Lower leg skin (tissue), 4 donors: ENCODE measurements at regions not wholly inside any gene's neighbourhood (a gene's known extent, or its start where the extent isn't known, plus 50 kb on each side); places are given as distances from the start of the nearest gene placed in this dataset.

ENCODE experiments used
- DNase-seq, 2 donors: peaks; one replicate each; pipeline ENCODE4 v3.0.0-alpha.2; 2019; ENCODE audit warnings: low spot score in 2 of 2
- H3K4me3 ChIP-seq: fragments of 200-600 bp; sonication (generic); 2 replicates; pipeline ENCODE4 v1.5.1; 2017; ENCODE audit warnings: mild to moderate bottlenecking, low read depth; ENCODE audit not compliant: poor library complexity, severe bottlenecking
- POLR2A ChIP-seq, 2 donors: fragments of 450-650 bp; IDR thresholded peaks; one replicate each; pipeline ENCODE4 v1.6.1; 2016 to 2017; ENCODE audit warnings: antibody characterized with exemption in 2 of 2, mild to moderate bottlenecking in 1 of 2, moderate library complexity in 1 of 2
- WGBS, 2 donors: methylation state at CpG; one replicate each; pipeline ENCODE4 v1.1.5; 2018; 5-methylcytosine and 5-hydroxymethylcytosine counted together
- intact Hi-C: fragments of 100-400 bp; cut with DNase I; formaldehyde crosslinking; loops from one replicate; pipeline ENCODE4 v1.15.0; 2023; ENCODE audit warnings: low total_unique reads
- TF ChIP-seq, protein P1 (sequence below), 3 donors: fragments of 450-650 bp; IDR thresholded peaks; one replicate each; pipeline ENCODE4 v1.5.1; 2016; ENCODE audit warnings: antibody characterized with exemption in 3 of 3, mild to moderate bottlenecking in 3 of 3, moderate library complexity in 2 of 3

GRCh38 chr12:123096182-123096581 lies 54.7 kb downstream of the PITPNM2 start:
- DNase-seq, result no peak
- 76 to 88% methylated on average over 8 of the region's 8 CpGs for WGBS, 2 donors
- TF ChIP-seq, protein P1, sequence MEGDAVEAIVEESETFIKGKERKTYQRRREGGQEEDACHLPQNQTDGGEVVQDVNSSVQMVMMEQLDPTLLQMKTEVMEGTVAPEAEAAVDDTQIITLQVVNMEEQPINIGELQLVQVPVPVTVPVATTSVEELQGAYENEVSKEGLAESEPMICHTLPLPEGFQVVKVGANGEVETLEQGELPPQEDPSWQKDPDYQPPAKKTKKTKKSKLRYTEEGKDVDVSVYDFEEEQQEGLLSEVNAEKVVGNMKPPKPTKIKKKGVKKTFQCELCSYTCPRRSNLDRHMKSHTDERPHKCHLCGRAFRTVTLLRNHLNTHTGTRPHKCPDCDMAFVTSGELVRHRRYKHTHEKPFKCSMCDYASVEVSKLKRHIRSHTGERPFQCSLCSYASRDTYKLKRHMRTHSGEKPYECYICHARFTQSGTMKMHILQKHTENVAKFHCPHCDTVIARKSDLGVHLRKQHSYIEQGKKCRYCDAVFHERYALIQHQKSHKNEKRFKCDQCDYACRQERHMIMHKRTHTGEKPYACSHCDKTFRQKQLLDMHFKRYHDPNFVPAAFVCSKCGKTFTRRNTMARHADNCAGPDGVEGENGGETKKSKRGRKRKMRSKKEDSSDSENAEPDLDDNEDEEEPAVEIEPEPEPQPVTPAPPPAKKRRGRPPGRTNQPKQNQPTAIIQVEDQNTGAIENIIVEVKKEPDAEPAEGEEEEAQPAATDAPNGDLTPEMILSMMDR (IDR thresholded peaks at IDR 0.05), result no peak
- no peak for TF ChIP-seq POLR2A (IDR thresholded peaks at IDR 0.05)
- no peak overlapping the region for H3K4me3 ChIP-seq
- intact Hi-C loops, result no loop called here

DNA sequence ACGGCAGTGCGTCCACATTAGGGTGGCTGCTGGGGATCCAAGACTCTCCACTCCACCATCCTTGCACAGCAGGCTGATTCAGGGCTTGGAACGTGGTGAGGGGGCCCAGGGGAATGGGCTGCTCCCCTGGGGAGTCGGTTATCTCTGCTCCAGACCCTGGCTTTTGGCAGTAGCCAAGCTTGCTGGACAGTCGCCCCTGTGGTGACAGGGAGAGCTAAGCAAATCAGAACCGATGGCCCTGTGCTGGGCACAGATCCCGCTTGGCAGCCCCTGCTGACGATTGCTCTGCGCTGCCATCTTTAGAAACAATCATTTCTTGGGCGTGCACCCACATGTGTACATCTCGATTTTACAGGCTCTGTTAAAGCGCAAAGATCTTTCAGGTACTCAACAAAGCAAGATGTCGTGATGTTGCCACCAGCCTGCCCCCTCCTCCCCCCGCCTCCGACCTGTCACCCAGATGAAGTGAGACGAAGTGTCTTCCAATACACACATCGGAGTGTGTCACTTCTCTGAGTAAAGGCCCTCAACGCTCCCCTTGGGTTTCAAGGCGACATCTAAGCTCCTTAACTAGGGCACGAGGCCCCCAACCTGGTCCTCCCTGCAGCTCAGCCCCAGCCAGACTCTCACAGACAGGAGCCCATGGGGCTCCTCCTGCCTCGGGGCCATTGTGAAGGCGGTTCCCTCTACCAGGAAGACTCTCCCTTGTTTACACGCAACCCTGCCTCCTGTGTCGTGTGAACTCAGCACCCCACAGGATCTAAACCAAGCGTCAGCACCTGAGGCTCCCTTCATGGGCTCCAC lies 55.6 kb downstream of the PITPNM2 start:
- WGBS, 2 donors, result 71 to 73% methylated on average over 25 of the region's 25 CpGs

GRCh38 chr12:123094349-123095077 lies 56.4 kb downstream of the PITPNM2 start:
- DNase-seq, result peak in 1 of 2 donors; percentile 43
- H3K4me3 ChIP-seq, result no peak overlapping the region
- TF ChIP-seq, protein P1 (IDR thresholded peaks at IDR 0.05), result no peak
- TF ChIP-seq POLR2A (IDR thresholded peaks at IDR 0.05), result no peak
- intact Hi-C loops, result no loop called here
- 48 to 58% methylated on average over 18 of the region's 18 CpGs for WGBS, 2 donors

More for the DNA sequence above, 55.6 kb downstream of the PITPNM2 start:
- no peak for TF ChIP-seq POLR2A (IDR thresholded peaks at IDR 0.05)
- TF ChIP-seq, protein P1 (IDR thresholded peaks at IDR 0.05), result no peak
- H3K4me3 ChIP-seq, result no peak overlapping the region
- no peak for DNase-seq
- intact Hi-C loops, result no loop called here

GRCh38 chr12:123092866-123093265 lies 58.0 kb downstream of the PITPNM2 start:
- intact Hi-C loops, result no loop called here
- 92 to 96% methylated on average over 4 of the region's 4 CpGs for WGBS, 2 donors
- no peak overlapping the region for H3K4me3 ChIP-seq
- TF ChIP-seq, protein P1 (IDR thresholded peaks at IDR 0.05), result no peak
- TF ChIP-seq POLR2A (IDR thresholded peaks at IDR 0.05), result no peak
- no peak for DNase-seq

GRCh38 chr12:123091230-123092150 lies 59.4 kb downstream of the PITPNM2 start:
- 96 to 98% methylated on average over 8 of the region's 8 CpGs for WGBS, 2 donors
- intact Hi-C loops, result no loop called here
- no peak for TF ChIP-seq POLR2A (IDR thresholded peaks at IDR 0.05)
- TF ChIP-seq, protein P1 (IDR thresholded peaks at IDR 0.05), result no peak
- DNase-seq, result no peak
- H3K4me3 ChIP-seq, result no peak overlapping the region
